HL-60 (cell line): ENCODE measurements at regions not wholly inside any gene's neighbourhood (a gene's known extent, or its start where the extent isn't known, plus 50 kb on each side); places are given as distances from the start of the nearest gene placed in this dataset.

Experiments used
- DNase-seq, 2 experiments: peaks; one replicate each; pipeline ENCODE4 v3.0.0-alpha.2; 2010 to 2020; ENCODE audit warnings: low read depth in 1 of 2, low spot score in 1 of 2
- H3K27ac ChIP-seq: fragments of 250-450 bp; sonication (Bioruptor Pico); replicated peaks from 2 replicates; pipeline ENCODE4 v1.5.1; 2020; ENCODE audit warnings: mild to moderate bottlenecking, moderate library complexity
- H3K27me3 ChIP-seq: fragments of 250-450 bp; sonication (Bioruptor Pico); 2 replicates; pipeline ENCODE4 v1.5.1; 2021; ENCODE audit warnings: mild to moderate bottlenecking, moderate library complexity; ENCODE audit not compliant: insufficient read depth, poor library complexity, severe bottlenecking
- H3K4me3 ChIP-seq: replicated peaks from 2 replicates; pipeline ENCODE4 v1.5.1; 2011; ENCODE audit warnings: mild to moderate bottlenecking, control low read depth, low read length; ENCODE audit not compliant: insufficient read depth
- GABPA ChIP-seq: IDR thresholded peaks from 2 replicates; pipeline ENCODE4 v1.6.1; 2012; ENCODE audit warnings: low read depth
- POLR2AphosphoS5 ChIP-seq: IDR thresholded peaks from 2 replicates; pipeline ENCODE4 v1.6.1; 2012; ENCODE audit warnings: low read depth
- SPI1 ChIP-seq: IDR thresholded peaks from 2 replicates; pipeline ENCODE4 v1.6.1; 2012; ENCODE audit warnings: low read depth, mild to moderate bottlenecking, borderline replicate concordance
- TF ChIP-seq, protein P1 (sequence below): IDR thresholded peaks from 2 replicates; pipeline ENCODE4 v1.6.1; 2012; ENCODE audit warnings: low read depth; ENCODE audit not compliant: insufficient replicate concordance
- TF ChIP-seq, protein P2 (sequence below): IDR thresholded peaks from one replicate; pipeline ENCODE4 v1.5.1; 2011; ENCODE audit warnings: low read length, control low read depth, inconsistent platforms; ENCODE audit not compliant: insufficient read depth

DNA sequence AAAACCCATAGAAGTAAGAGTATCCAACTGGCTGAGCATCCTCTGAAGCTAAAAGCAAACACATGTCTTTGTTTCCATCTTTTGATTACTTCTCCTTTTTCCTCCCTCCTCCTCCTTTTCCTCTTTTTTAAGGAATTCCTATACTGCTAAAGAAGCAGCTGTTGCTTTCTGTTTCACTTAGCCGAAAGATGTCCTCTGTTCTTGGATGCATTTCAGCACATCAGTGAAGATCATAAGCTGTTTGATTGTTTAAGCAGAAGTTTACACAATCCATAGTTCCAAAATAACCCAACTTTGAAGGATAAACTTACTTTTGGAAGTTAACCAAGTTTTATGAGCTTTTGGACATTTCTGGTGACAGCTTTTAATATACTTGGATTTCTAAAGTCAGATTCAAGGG is 55.1 kb upstream of the TNIP3 start:
- no peak overlapping the region for H3K4me3 ChIP-seq
- TF ChIP-seq POLR2AphosphoS5 = no peak
- no peak for TF ChIP-seq SPI1
- TF ChIP-seq, protein P1, sequence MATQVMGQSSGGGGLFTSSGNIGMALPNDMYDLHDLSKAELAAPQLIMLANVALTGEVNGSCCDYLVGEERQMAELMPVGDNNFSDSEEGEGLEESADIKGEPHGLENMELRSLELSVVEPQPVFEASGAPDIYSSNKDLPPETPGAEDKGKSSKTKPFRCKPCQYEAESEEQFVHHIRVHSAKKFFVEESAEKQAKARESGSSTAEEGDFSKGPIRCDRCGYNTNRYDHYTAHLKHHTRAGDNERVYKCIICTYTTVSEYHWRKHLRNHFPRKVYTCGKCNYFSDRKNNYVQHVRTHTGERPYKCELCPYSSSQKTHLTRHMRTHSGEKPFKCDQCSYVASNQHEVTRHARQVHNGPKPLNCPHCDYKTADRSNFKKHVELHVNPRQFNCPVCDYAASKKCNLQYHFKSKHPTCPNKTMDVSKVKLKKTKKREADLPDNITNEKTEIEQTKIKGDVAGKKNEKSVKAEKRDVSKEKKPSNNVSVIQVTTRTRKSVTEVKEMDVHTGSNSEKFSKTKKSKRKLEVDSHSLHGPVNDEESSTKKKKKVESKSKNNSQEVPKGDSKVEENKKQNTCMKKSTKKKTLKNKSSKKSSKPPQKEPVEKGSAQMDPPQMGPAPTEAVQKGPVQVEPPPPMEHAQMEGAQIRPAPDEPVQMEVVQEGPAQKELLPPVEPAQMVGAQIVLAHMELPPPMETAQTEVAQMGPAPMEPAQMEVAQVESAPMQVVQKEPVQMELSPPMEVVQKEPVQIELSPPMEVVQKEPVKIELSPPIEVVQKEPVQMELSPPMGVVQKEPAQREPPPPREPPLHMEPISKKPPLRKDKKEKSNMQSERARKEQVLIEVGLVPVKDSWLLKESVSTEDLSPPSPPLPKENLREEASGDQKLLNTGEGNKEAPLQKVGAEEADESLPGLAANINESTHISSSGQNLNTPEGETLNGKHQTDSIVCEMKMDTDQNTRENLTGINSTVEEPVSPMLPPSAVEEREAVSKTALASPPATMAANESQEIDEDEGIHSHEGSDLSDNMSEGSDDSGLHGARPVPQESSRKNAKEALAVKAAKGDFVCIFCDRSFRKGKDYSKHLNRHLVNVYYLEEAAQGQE = no peak
- TF ChIP-seq GABPA = no peak
- TF ChIP-seq, protein P2, sequence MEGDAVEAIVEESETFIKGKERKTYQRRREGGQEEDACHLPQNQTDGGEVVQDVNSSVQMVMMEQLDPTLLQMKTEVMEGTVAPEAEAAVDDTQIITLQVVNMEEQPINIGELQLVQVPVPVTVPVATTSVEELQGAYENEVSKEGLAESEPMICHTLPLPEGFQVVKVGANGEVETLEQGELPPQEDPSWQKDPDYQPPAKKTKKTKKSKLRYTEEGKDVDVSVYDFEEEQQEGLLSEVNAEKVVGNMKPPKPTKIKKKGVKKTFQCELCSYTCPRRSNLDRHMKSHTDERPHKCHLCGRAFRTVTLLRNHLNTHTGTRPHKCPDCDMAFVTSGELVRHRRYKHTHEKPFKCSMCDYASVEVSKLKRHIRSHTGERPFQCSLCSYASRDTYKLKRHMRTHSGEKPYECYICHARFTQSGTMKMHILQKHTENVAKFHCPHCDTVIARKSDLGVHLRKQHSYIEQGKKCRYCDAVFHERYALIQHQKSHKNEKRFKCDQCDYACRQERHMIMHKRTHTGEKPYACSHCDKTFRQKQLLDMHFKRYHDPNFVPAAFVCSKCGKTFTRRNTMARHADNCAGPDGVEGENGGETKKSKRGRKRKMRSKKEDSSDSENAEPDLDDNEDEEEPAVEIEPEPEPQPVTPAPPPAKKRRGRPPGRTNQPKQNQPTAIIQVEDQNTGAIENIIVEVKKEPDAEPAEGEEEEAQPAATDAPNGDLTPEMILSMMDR = no peak
- no peak for DNase-seq
- H3K27me3 ChIP-seq = no peaks in the 10 kb centered on the region
- H3K27ac ChIP-seq = no peak overlapping the region

DNA sequence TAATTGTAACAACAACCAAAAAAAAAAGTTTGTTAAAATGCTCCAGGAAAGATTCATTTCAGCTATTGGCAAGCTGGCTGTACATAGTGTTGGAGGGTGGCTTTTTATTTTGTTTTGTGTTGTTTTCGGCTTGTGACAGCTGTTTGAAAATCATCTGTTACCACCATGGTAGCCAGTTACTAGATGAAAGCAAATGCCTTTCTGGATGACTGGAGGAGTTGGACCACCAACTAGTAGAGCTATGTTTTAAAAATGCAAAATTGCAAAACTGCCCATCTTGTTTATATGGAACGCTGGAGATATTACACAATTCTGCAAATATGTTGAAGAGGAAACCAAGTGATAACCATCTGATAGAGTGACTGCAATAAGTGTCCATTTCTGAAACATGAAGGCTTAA is 53.2 kb upstream of the TNIP3 start:
- no peak overlapping the region for H3K4me3 ChIP-seq
- H3K27ac ChIP-seq = no peak overlapping the region
- no peaks in the 10 kb centered on the region for H3K27me3 ChIP-seq
- TF ChIP-seq, protein P1 = no peak
- no peak for TF ChIP-seq POLR2AphosphoS5
- TF ChIP-seq, protein P2 = no peak
- no peak for TF ChIP-seq SPI1
- TF ChIP-seq GABPA = no peak
- DNase-seq = no peak

DNA sequence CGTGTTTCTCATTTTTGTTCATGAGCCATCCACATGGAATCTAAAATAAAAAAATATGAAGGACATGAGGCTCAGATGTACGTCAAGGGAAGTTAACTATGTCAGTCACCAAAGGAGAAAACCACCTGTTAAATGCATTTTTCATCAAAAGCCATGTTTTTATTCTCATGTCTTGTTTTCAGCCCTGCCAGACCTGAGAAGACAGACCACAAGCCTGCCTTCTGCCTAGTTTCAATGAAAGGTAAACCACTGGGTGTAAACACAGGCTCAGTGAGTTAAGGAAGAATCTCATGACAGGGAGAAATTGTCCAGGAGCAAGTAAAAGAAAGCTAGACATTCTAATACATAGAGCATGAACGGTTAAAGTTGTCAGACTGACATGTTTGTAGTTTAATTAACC is 52.3 kb upstream of the TNIP3 start:
- TF ChIP-seq, protein P1 = no peak
- TF ChIP-seq POLR2AphosphoS5 (no peak), GABPA (no peak), SPI1 (no peak)
- TF ChIP-seq, protein P2 = no peak
- Histone ChIP-seq H3K27me3 (no peaks in the 10 kb centered on the region), H3K4me3 (no peak overlapping the region), H3K27ac (no peak overlapping the region)
- no peak for DNase-seq
